NT2/D1 (cell line): ENCODE measurements at regions not wholly inside any gene's neighbourhood (a gene's known extent, or its start where the extent isn't known, plus 50 kb on each side); places are given as distances from the start of the nearest gene placed in this dataset.

Experiments
- SUZ12 ChIP-seq: IDR thresholded peaks from 2 replicates; pipeline ENCODE4 v1.6.1; 2011; ENCODE audit not compliant: insufficient read length, insufficient read depth; ENCODE audit errors: extremely low read depth
- YY1 ChIP-seq: IDR thresholded peaks from 2 replicates; pipeline ENCODE4 v1.6.1; 2011; ENCODE audit not compliant: insufficient read length, insufficient read depth
- ZNF274 ChIP-seq: IDR thresholded peaks from 2 replicates; pipeline ENCODE4 v1.6.1; 2011; ENCODE audit warnings: mild to moderate bottlenecking, low read depth, low read length

DNA sequence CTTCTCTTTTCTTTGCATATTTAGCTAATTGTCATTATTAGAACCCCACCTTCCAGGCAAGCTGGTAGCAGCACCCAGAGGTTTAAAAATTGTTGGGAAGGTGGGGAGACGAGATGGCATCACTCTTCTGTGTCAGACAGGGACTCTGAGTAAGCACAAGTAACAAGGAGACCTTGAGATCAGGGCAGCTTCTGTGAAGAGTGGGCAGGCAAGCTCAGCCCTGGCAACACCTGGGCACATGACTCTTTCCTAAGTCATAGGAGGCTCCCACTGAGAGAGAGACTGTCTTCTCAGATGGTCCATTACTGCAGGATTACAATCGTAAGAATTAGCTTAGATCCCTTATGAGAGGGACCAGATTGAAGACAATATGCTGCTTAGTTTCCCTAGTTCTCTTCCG lies 183.5 kb downstream of the BRINP2 start:
- no peak for TF ChIP-seq ZNF274
- no peak for TF ChIP-seq YY1
- no peak for TF ChIP-seq SUZ12
